Thyroid gland (tissue), 4 donors: ENCODE measurements at regions not wholly inside any gene's neighbourhood (a gene's known extent, or its start where the extent isn't known, plus 50 kb on each side); places are given as distances from the start of the nearest gene placed in this dataset.
A peak's percentile ranks its signal among the peaks of the same experiment; 100 is the strongest.

Experiments used
- DNase-seq, 2 donors: peaks; one replicate each; pipeline ENCODE4 v3.0.0-alpha.2; 2019
- H3K27ac ChIP-seq, 3 donors: fragments of 200-600 bp; sonication (generic); 1 replicate in 2 of 3; 2 replicates in 1 of 3; pipeline ENCODE4 v1.5.1; 2016 to 2019; ENCODE audit warnings: mild to moderate bottlenecking in 1 of 3, moderate library complexity in 1 of 3
- H3K27me3 ChIP-seq: fragments of 200-600 bp; sonication (generic); one replicate; pipeline ENCODE4 v1.5.1; 2019
- H3K36me3 ChIP-seq, 2 donors: fragments of 200-600 bp; sonication (generic); one replicate each; pipeline ENCODE4 v1.5.1; 2016 to 2019
- H3K4me1 ChIP-seq, 2 donors: fragments of 200-600 bp; sonication (generic); one replicate each; pipeline ENCODE4 v1.5.1; 2017 to 2019
- H3K4me3 ChIP-seq, 3 donors: fragments of 200-600 bp; sonication (generic); replicated peaks in 1 of 3; 1 replicate in 2 of 3; 2 replicates in 1 of 3; pipeline ENCODE4 v1.5.1; 2016; ENCODE audit warnings: mild to moderate bottlenecking in 1 of 3
- H3K9me3 ChIP-seq: fragments of 200-600 bp; sonication (generic); one replicate; pipeline ENCODE4 v1.5.1; 2017
- CTCF ChIP-seq, 6 experiments: fragments of 200-600 bp in 3 of 6; fragments of 450-650 bp in 3 of 6; sonication (generic) in 3 of 6; IDR thresholded peaks; one replicate each; pipeline ENCODE4 v1.5.1; 2016 to 2019; ENCODE audit warnings: antibody characterized with exemption in 6 of 6, mild to moderate bottlenecking in 2 of 6, inconsistent platforms in 1 of 6, moderate library complexity in 1 of 6
- POLR2A ChIP-seq, 2 donors: fragments of 450-650 bp; IDR thresholded peaks; one replicate each; pipeline ENCODE4 v1.6.1; 2017; ENCODE audit warnings: antibody characterized with exemption in 2 of 2, mild to moderate bottlenecking in 2 of 2, moderate library complexity in 1 of 2
- WGBS, 2 donors: methylation state at CpG; one replicate each; pipeline ENCODE4 v1.1.5; 2017; 5-methylcytosine and 5-hydroxymethylcytosine counted together
- intact Hi-C: fragments of 100-400 bp; cut with DNase I; formaldehyde crosslinking; loops from one replicate; pipeline ENCODE4 v1.15.1; 2023

- H3K4me1 ChIP-seq = peaks cover 23 to 37% of the 10 kb centered on the region in 2 donors
- peak in 1 of 2 donors; percentile 42 for TF ChIP-seq POLR2A (IDR thresholded peaks at IDR 0.05)
- TF ChIP-seq CTCF (IDR thresholded peaks at IDR 0.05) = no peak
- WGBS, 2 donors = 45 to 52% methylated on average over 2 of the region's 2 CpGs
- DNase-seq = peak; percentile 57 to 60
- no peaks in the 10 kb centered on the region for H3K27me3 ChIP-seq
- H3K9me3 ChIP-seq = no peaks in the 10 kb centered on the region
- H3K36me3 ChIP-seq = no peaks in the 10 kb centered on the region
- peak overlapping the region; percentile 6 to 80 (median 74) for H3K27ac ChIP-seq
- H3K4me3 ChIP-seq = no peak overlapping the region
- intact Hi-C loops = no loop called here
Observed at GRCh38 chr9:119761812-119762211, 392.6 kb upstream of the BRINP1 start.

- H3K4me3 ChIP-seq = no peak overlapping the region
- H3K27me3 ChIP-seq = no peaks in the 10 kb centered on the region
- intact Hi-C loops = no loop called here
- DNase-seq = no peak
- H3K36me3 ChIP-seq = no peaks in the 10 kb centered on the region
- H3K4me1 ChIP-seq = peaks cover 23 to 35% of the 10 kb centered on the region in 2 donors
- 56 to 65% methylated on average over 5 of the region's 5 CpGs for WGBS, 2 donors
- H3K9me3 ChIP-seq = no peaks in the 10 kb centered on the region
- TF ChIP-seq CTCF (IDR thresholded peaks at IDR 0.05) (no peak), POLR2A (IDR thresholded peaks at IDR 0.05) (no peak)
- H3K27ac ChIP-seq = peak overlapping the region in 2 of 3 donors; percentile 18 to 50
Observed at GRCh38 chr9:119758990-119759389, 389.8 kb upstream of the BRINP1 start.

GRCh38 chr9:119758241-119758640, 389.0 kb upstream of the BRINP1 start:
- H3K4me1 ChIP-seq = peaks cover 21 to 28% of the 10 kb centered on the region in 2 donors
- peak; percentile 21 to 31 for DNase-seq
- no peaks in the 10 kb centered on the region for H3K27me3 ChIP-seq
- peak in 1 of 2 donors; percentile 40 for TF ChIP-seq POLR2A (IDR thresholded peaks at IDR 0.05)
- TF ChIP-seq CTCF (IDR thresholded peaks at IDR 0.05) = no peak
- H3K9me3 ChIP-seq = no peaks in the 10 kb centered on the region
- H3K4me3 ChIP-seq = no peak overlapping the region
- H3K36me3 ChIP-seq = no peaks in the 10 kb centered on the region
- H3K27ac ChIP-seq = peak overlapping the region in 2 of 3 donors; percentile 18 to 50
- WGBS, 2 donors = 17 to 27% methylated on average over 3 of the region's 3 CpGs
- intact Hi-C loops = no loop called here

GRCh38 chr9:119739476-119739875, 370.2 kb upstream of the BRINP1 start:
- DNase-seq = no peak
- H3K4me1 ChIP-seq = peaks cover 13 to 16% of the 10 kb centered on the region in 2 donors
- no peak overlapping the region for H3K27ac ChIP-seq
- H3K36me3 ChIP-seq = no peaks in the 10 kb centered on the region
- no peaks in the 10 kb centered on the region for H3K27me3 ChIP-seq
- intact Hi-C loops = no loop called here
- WGBS, 2 donors = 43 to 60% methylated on average over 2 of the region's 2 CpGs
- no peaks in the 10 kb centered on the region for H3K9me3 ChIP-seq
- TF ChIP-seq POLR2A (IDR thresholded peaks at IDR 0.05) (no peak), CTCF (IDR thresholded peaks at IDR 0.05) (no peak)
- H3K4me3 ChIP-seq = no peak overlapping the region

- Histone ChIP-seq H3K27ac (peak overlapping the region; percentile 67 to 80 (median 67)), H3K4me1 (peaks cover 13 to 16% of the 10 kb centered on the region in 2 donors), H3K36me3 (no peaks in the 10 kb centered on the region), H3K9me3 (no peaks in the 10 kb centered on the region), H3K4me3 (no peak overlapping the region), H3K27me3 (no peaks in the 10 kb centered on the region)
- intact Hi-C loops = no loop called here
- DNase-seq = peak; percentile 92 to 94
- WGBS, 2 donors = 30 to 32% methylated on average over 13 of the region's 13 CpGs
- TF ChIP-seq POLR2A (IDR thresholded peaks at IDR 0.05) (peak in 1 of 2 donors; percentile 40), CTCF (IDR thresholded peaks at IDR 0.05) (peak in 3 of 6 experiments; percentile 12 to 42 (median 40))
Observed at GRCh38 chr9:119736491-119737454, 367.5 kb upstream of the BRINP1 start.
